Stimulated activated memory B cell treated with anti-CD40 and anti-IgM and Interleukin-4, amounts not matched to agents 10 μg/mL and 1 μg/mL and 100 μg/mL, for 72 hours (primary cell): ENCODE measurements at regions not wholly inside any gene's neighbourhood (a gene's known extent, or its start where the extent isn't known, plus 50 kb on each side); places are given as distances from the start of the nearest gene placed in this dataset.

Source experiments
- ATAC-seq: fragments of 150-1000 bp; cut with Tn5 transposase; 2 replicates; pipeline ENCODE4 v1.10.0; 2021
- H3K27ac Mint-ChIP-seq: one replicate; pipeline ENCODE4 v1.8.0; 2022; ENCODE audit warnings: mild to moderate bottlenecking, mixed read lengths
- H3K27me3 Mint-ChIP-seq: one replicate; pipeline ENCODE4 v1.8.0; 2022; ENCODE audit warnings: mixed read lengths
- H3K36me3 Mint-ChIP-seq: one replicate; pipeline ENCODE4 v1.8.0; 2022; ENCODE audit warnings: mixed read lengths
- H3K4me1 Mint-ChIP-seq: one replicate; pipeline ENCODE4 v1.8.0; 2022; ENCODE audit warnings: mixed read lengths
- H3K4me3 Mint-ChIP-seq: one replicate; pipeline ENCODE4 v1.8.0; 2022; ENCODE audit warnings: mild to moderate bottlenecking, moderate library complexity, mixed read lengths
- H3K9me3 Mint-ChIP-seq: one replicate; pipeline ENCODE4 v1.8.0; 2022; ENCODE audit warnings: mixed read lengths

DNA sequence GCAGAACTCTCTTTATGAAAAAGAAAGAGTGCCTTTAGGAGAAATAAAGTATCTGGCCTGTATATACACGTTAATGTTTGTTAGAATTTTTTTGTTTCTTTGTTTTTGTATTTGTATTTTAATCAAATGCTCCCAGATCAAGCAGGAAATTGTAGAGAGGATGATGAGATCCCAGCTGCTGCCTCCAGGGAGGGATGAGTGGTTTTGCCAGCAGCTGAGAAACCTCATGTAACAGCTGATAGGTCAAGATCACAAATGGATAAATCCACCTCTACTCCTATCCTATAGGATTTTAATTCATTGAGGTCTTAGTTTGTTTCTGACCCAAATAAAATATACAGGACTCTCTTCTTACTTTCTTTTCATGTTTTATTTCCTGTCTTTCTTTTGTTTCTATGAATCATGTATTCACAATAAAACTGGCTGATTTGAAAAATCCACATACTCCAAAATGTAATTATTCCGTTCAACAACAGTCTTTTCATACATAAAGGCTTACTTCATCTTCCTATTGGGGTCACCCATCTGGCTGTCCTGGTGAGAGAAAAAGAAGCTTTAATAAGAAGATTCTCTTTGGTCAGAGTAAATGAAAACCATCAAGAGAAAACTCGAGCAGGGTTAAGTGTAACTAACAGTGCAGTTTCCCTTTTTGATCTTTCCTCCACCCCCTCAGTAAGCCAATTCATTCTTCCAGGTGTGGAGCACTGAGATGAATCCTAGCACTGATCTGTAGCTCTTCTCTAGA is 129.3 kb upstream of the PLPPR5 start:
- Mint-ChIP-seq H3K36me3 (no peaks in the 10 kb centered on the region), H3K27me3 (peaks cover 9% of the 10 kb centered on the region), H3K4me1 (no peaks in the 10 kb centered on the region), H3K9me3 (peaks cover 3% of the 10 kb centered on the region), H3K27ac (no peak overlapping the region), H3K4me3 (no peak overlapping the region)
- ATAC-seq = no peak

DNA sequence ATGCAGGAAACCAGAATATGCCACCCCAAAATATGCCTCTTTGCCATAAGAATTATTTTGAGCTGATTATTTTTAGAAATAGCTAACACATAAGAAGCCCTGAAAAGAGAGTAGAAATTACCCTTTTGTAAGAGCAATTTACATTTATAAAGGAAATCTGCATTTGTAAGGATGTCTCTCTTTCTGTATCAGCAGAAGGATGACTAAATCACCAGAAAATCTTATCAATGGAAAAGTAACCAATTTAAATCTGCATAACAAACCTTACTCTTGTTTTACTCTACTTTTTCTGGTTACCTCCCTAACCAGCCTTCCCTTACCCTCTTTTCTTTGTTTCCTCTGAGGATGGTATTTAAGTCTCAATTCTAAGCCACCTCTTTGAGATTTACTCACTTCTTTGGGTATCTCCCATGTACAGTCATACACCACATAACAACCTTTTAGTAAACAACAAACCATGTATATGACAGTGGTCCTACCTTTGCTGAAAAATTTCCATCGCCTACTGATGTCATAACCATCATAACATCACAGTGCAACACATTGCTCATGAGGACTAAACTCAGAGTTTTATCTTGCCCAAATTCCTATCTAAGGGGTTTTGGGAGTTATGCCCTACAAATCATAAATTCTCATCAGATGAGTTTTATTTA is 126.6 kb upstream of the PLPPR4 start:
- Mint-ChIP-seq H3K27me3 (no peaks in the 10 kb centered on the region), H3K27ac (no peak overlapping the region), H3K36me3 (no peaks in the 10 kb centered on the region), H3K9me3 (peaks cover 3% of the 10 kb centered on the region), H3K4me1 (no peaks in the 10 kb centered on the region), H3K4me3 (no peak overlapping the region)
- no peak for ATAC-seq

DNA sequence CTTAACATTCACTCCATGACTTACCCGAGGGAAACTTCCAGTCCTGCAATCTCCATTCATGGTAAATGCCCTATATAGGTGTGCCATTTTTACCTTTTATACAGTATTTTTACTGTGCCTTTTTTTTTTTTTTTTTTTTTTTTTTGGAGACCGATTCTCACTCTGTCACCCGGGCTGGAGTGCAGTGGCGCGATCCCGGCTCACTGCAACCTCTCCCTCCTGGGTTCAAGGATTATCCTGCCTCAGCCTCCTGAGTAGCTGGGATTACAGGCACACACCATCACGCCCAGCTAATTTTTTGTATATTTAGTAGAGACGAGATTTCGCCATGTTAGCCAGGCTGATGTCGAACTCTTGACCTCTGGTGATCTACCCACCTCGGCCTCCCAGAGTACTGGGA is 124.4 kb upstream of the PLPPR4 start:
- Mint-ChIP-seq H3K27me3 (no peaks in the 10 kb centered on the region), H3K36me3 (no peaks in the 10 kb centered on the region), H3K4me3 (no peak overlapping the region)

DNA sequence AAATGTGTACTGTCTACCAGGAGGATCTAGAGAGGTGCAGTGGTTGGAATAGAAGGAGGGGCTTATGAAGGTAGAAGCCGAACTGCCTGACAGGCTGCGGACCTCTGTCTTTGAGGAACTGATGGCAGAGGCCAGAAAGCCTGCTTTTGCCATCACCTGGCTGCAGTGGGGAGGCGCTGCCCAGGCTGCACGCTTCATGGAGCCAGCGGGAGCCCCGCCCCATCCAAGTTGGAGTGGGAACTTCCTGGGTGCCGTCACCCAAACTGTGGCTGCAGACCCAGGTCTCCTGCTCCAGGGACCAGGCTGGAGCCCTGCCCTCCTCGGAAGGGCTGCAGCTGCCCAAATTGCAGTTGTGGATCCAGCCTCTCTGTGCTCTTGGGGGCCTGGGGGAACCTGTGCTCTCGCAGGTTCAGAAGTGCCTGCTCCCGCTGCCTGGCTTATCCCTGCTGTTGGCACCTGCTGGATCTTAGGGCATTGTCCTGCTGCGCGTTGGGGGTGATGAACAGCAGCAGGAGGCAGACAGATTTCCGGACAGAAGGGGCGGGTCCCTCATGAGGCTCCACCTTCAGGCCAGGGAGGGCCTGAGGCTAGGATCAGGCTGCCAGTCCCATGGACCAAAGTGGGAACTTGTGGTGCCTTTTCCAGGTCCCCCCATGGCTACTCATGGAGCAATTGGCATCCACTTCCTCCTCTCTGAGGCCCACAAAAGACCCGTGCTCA is 118.0 kb upstream of the PLPPR4 start:
- no peaks in the 10 kb centered on the region for H3K36me3 Mint-ChIP-seq
- no peak overlapping the region for H3K4me3 Mint-ChIP-seq
- H3K4me1 Mint-ChIP-seq = no peaks in the 10 kb centered on the region
- H3K27me3 Mint-ChIP-seq = no peaks in the 10 kb centered on the region
- no peak overlapping the region for H3K27ac Mint-ChIP-seq
- H3K9me3 Mint-ChIP-seq = no peaks in the 10 kb centered on the region
- ATAC-seq = no peak

More for the DNA sequence above, 124.4 kb upstream of the PLPPR4 start:
- no peak overlapping the region for H3K27ac Mint-ChIP-seq
- no peak for ATAC-seq
- H3K9me3 Mint-ChIP-seq = peaks cover 3% of the 10 kb centered on the region
- H3K4me1 Mint-ChIP-seq = no peaks in the 10 kb centered on the region

DNA sequence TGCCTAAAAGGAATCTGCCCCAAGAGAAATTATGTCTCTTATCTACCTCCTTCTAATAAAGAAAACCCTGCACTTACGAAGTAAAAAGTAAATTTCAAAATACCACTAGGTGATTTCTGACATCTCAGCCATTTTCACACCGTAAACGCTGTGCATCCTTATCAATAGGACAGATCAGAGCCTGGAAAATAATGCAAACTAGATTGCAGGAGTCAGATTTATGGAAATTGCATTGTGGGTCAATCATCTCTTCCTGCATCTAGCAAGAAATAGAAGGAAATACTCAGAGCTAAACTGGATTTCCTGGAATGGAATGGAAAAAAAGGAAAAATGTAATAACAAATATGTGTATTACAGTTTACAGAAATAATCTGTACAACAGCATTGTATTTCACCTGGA is 114.3 kb upstream of the PLPPR4 start:
- no peak for ATAC-seq
- Mint-ChIP-seq H3K27ac (no peak overlapping the region), H3K27me3 (no peaks in the 10 kb centered on the region), H3K9me3 (no peaks in the 10 kb centered on the region), H3K4me1 (no peaks in the 10 kb centered on the region), H3K4me3 (no peak overlapping the region), H3K36me3 (no peaks in the 10 kb centered on the region)

DNA sequence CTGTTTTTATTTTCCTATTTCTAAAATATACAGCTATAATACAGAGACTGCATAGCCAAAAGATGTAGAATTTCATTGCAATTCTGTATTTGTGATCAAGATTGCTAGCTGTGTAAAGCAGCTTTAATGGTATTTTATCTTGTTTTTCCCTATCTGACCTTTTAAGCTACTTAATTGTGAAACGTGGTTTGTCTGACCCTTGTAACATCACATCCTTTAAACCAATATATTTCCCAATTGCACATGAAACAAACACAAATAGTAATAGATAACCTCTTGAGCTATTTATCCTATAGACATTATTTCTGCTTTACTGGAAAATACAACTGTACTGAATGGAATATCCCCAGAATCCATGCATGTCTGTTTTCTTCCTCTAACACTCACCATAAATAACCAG is 112.2 kb upstream of the PLPPR4 start:
- ATAC-seq = no peak
- H3K4me1 Mint-ChIP-seq = no peaks in the 10 kb centered on the region
- H3K27ac Mint-ChIP-seq = no peak overlapping the region
- no peak overlapping the region for H3K4me3 Mint-ChIP-seq
- H3K9me3 Mint-ChIP-seq = no peaks in the 10 kb centered on the region
- no peaks in the 10 kb centered on the region for H3K36me3 Mint-ChIP-seq
- no peaks in the 10 kb centered on the region for H3K27me3 Mint-ChIP-seq

DNA sequence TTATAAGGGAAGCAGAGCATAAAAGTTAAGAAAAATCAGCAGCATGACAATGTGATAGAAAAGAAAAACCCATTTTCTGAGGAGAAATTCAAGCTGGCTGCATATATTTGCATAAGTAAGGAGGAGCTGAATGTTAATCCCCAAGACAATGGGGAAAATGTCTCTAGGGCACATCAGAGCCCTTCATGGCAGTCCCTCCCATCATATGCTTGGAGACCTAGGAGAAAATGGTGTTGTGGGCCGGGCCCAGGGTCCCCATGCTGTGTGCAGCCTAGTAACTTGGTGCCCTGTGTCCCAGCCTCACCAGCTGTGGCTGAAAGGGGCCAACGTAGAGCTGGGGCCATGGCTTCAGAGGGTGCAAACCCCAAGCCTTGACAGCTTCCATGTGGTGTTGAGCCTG is 100.6 kb upstream of the PLPPR4 start:
- no peak overlapping the region for H3K4me3 Mint-ChIP-seq
- H3K36me3 Mint-ChIP-seq = no peaks in the 10 kb centered on the region
- H3K27me3 Mint-ChIP-seq = peaks cover 21% of the 10 kb centered on the region
- no peak for ATAC-seq
- H3K4me1 Mint-ChIP-seq = no peaks in the 10 kb centered on the region
- H3K27ac Mint-ChIP-seq = no peak overlapping the region
- peaks cover 2% of the 10 kb centered on the region for H3K9me3 Mint-ChIP-seq

DNA sequence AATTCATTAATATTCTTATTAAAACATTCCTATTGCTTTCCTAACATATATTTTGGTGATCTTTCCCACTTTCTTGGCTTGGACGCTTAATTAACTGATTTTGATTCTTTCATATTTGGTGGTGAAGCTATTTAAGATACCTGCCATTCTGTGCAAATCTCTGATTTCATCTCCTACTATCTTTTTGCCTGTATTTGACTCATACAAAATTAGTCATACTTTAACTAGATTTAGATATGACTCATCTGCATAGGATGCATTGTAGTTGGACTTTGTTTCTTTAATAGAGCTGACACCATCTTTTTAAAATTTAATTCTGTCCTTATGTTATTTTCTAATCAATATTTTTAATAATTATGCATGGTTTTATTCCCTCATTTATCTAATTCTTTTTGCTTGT is 93.8 kb upstream of the PLPPR4 start:
- Mint-ChIP-seq H3K27me3 (peaks cover 22% of the 10 kb centered on the region), H3K4me3 (no peak overlapping the region), H3K9me3 (no peaks in the 10 kb centered on the region), H3K27ac (no peak overlapping the region), H3K36me3 (no peaks in the 10 kb centered on the region), H3K4me1 (no peaks in the 10 kb centered on the region)
- ATAC-seq = no peak

DNA sequence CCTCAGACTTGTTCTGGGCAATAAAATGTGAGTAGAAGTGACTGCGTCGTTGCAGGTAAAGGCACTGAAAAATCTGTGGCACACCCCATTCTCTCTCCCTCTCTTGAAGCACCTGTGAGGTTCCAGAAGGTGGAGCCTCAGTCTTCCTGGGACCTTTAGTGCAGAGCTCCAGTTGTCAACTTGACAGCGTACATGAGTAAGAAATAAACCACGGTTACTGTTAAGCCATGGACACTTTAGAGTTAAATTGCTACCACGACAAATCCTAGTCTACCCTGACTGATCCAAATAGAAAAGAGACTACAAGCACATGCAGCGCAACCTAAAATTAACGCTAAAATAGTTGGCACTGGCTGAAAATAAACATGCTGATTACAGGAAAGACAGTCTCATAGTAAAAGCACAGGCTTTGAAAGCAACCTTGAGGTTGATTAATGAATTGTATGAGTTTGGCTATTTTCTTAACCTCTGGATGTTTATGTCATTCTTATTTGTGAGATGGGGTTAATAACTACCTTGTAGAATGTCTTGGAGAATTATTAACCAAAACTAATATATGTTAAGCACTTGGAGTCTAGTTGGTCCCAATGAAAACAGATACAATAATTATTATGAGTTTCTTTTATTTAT is 93.0 kb upstream of the PLPPR4 start:
- Mint-ChIP-seq H3K4me3 (no peak overlapping the region), H3K27ac (no peak overlapping the region), H3K9me3 (no peaks in the 10 kb centered on the region), H3K27me3 (peaks cover 14% of the 10 kb centered on the region), H3K36me3 (no peaks in the 10 kb centered on the region), H3K4me1 (no peaks in the 10 kb centered on the region)
- ATAC-seq = no peak

DNA sequence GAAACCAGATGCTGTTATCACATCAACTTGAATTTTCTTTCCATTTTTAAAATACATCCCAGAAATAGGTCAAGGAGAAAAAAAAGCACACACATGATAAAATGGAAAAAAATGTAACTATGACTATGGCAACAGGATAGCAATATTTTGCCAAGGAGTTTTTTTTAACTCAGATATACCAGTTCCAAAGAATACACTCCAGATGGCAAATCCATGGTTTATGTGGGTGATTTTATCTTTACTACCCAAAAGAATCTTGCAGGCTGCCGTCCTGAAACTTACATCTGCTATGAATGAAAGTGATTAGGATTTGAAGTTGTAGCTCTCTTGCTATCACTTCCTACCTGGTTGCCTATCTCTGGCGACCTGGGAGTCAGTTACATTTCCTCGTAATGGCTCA is 91.0 kb upstream of the PLPPR4 start:
- Mint-ChIP-seq H3K36me3 (no peaks in the 10 kb centered on the region), H3K27me3 (peaks cover 11% of the 10 kb centered on the region), H3K27ac (no peak overlapping the region), H3K4me3 (no peak overlapping the region), H3K9me3 (no peaks in the 10 kb centered on the region), H3K4me1 (no peaks in the 10 kb centered on the region)
- no peak for ATAC-seq

DNA sequence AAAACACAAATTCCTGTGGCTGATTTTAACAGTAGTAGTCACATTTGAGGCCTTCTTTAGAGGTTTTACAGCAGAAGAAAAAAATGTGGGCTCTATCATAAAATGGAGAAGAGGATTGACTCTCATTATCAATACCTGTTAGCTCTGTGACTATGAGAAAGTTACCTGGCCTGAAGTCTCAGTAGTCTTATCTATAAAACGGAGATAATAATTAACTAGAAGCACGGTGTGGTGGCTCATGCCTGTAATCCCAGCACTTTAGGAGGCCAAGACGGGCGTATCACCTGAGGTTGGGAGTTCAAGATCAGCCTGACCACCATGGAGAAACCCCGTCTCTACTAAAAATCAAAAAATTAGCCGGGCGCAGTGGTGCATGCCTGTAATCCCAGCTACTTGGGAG is 90.4 kb upstream of the PLPPR4 start:
- Mint-ChIP-seq H3K36me3 (no peaks in the 10 kb centered on the region), H3K9me3 (no peaks in the 10 kb centered on the region)
- no peak for ATAC-seq

DNA sequence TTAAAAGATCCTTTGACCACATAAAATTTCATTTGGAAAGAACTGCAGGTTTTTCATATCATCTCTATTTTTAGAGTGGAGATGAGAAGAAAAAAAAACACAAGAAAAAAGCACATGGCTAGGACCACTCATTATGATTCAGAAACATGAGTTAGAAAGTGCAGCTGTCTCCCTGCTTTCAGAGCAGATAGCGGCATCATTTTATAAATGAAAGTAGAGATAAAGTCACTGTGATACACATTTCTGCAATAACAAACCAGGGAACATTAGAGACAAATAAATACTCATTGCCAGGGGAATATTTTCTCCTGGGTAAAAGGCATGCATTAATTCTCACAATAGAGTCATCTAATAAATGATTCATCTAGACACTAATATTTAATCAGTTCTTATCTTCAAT is 87.5 kb upstream of the PLPPR4 start:
- no peak for ATAC-seq
- H3K4me1 Mint-ChIP-seq = no peaks in the 10 kb centered on the region
- no peaks in the 10 kb centered on the region for H3K9me3 Mint-ChIP-seq
- no peak overlapping the region for H3K27ac Mint-ChIP-seq
- H3K27me3 Mint-ChIP-seq = no peaks in the 10 kb centered on the region
- H3K4me3 Mint-ChIP-seq = no peak overlapping the region
- H3K36me3 Mint-ChIP-seq = no peaks in the 10 kb centered on the region

More for the DNA sequence above, 90.4 kb upstream of the PLPPR4 start:
- Mint-ChIP-seq H3K4me3 (no peak overlapping the region), H3K27me3 (peaks cover 11% of the 10 kb centered on the region), H3K27ac (no peak overlapping the region), H3K4me1 (no peaks in the 10 kb centered on the region)

DNA sequence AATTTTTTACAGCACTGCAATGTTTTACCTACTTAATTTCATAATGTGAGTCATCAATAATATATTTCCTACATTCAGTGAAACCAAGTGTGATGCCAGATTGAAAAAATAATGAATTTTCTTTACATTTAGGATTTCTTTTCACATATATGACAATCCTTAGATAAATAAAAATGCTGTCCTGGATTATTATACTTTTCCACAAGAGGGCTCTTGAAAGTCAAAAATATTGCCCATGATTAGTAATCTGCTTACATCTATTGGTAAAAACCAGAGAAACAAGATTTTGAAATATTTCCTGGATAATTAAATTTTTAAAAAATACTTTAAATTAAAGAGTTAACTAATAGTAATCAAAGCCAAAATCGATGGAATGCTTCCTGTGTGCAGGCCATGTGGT is 86.8 kb upstream of the PLPPR4 start:
- H3K27ac Mint-ChIP-seq = no peak overlapping the region
- H3K4me3 Mint-ChIP-seq = no peak overlapping the region
- H3K9me3 Mint-ChIP-seq = no peaks in the 10 kb centered on the region
- H3K27me3 Mint-ChIP-seq = no peaks in the 10 kb centered on the region
- H3K4me1 Mint-ChIP-seq = no peaks in the 10 kb centered on the region
- ATAC-seq = no peak
- no peaks in the 10 kb centered on the region for H3K36me3 Mint-ChIP-seq

DNA sequence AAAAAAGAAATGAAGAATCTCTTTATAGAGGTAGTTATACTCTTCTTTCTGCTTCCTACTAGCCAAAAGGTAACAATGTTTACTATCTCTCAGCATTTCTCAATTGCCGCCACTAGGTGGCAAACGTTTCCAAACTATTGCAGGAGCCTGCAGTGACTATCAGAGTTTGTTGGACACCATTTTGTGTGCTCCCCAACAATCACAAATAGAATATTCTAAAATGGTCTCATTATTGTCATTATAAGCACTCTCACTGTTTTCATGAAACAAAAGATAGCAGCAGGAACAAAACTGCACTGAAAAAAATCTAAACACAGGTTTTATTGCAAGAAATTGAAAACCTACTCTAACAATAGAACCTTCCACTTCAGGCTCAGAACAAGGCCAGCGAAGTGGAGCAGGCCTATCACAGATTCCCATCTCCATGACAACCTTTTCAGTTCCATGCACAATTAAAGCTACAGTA is 83.9 kb upstream of the PLPPR4 start:
- no peaks in the 10 kb centered on the region for H3K4me1 Mint-ChIP-seq
- no peak overlapping the region for H3K27ac Mint-ChIP-seq
- H3K4me3 Mint-ChIP-seq = no peak overlapping the region
- ATAC-seq = peak; percentile 83
- H3K36me3 Mint-ChIP-seq = no peaks in the 10 kb centered on the region
- H3K9me3 Mint-ChIP-seq = no peaks in the 10 kb centered on the region
- H3K27me3 Mint-ChIP-seq = no peaks in the 10 kb centered on the region

DNA sequence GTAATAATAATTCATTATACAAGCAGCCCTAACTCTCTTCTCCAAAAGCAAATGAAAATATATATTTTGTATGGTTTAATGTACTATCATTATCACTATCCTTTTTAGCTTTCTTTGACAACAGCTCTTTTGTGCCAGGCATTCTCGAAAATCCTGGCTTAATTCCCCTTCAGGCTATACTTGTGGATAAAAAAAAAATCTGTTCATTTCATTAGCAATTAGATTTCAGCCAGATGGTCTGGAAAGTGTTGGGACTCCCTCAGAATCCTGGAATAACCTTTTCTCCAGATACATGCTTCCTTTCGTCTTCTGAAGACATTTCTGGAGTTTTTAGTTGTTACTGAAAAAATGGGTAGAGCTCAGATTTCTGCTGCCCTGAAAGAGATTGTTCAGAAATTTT is 83.4 kb upstream of the PLPPR4 start:
- H3K27me3 Mint-ChIP-seq = no peaks in the 10 kb centered on the region
- no peaks in the 10 kb centered on the region for H3K4me1 Mint-ChIP-seq
- no peak overlapping the region for H3K27ac Mint-ChIP-seq
- H3K4me3 Mint-ChIP-seq = no peak overlapping the region
- ATAC-seq = no peak
- no peaks in the 10 kb centered on the region for H3K9me3 Mint-ChIP-seq
- no peaks in the 10 kb centered on the region for H3K36me3 Mint-ChIP-seq
